Stimulated activated CD8-positive, alpha-beta memory T cell treated with anti-CD3 and anti-CD28 coated beads, Interleukin-12 subunit alpha, Interleukin-12 subunit beta, amount 100 ng/mL, for 1 hour (primary cell): ENCODE measurements at regions not wholly inside any gene's neighbourhood (a gene's known extent, or its start where the extent isn't known, plus 50 kb on each side); places are given as distances from the start of the nearest gene placed in this dataset.
"Not testable (repeated sequence)": the region's sequence is repeated elsewhere in the genome, so short reads cannot be mapped to it uniquely, and the experiment has no call there.

ENCODE experiments used
- DNase-seq: peaks from one replicate; pipeline ENCODE4 v3.0.0-alpha.2; 2020; ENCODE audit warnings: low read depth

GRCh38 chr6:28848756-28849155 is 75.0 kb downstream of the TRIM27 start:
- not testable (repeated sequence) for DNase-seq
